ENCODE measurements at regions not wholly inside any gene's neighbourhood (a gene's known extent, or its start where the extent isn't known, plus 50 kb on each side); places are given as distances from the start of the nearest gene placed in this dataset.

DNA sequence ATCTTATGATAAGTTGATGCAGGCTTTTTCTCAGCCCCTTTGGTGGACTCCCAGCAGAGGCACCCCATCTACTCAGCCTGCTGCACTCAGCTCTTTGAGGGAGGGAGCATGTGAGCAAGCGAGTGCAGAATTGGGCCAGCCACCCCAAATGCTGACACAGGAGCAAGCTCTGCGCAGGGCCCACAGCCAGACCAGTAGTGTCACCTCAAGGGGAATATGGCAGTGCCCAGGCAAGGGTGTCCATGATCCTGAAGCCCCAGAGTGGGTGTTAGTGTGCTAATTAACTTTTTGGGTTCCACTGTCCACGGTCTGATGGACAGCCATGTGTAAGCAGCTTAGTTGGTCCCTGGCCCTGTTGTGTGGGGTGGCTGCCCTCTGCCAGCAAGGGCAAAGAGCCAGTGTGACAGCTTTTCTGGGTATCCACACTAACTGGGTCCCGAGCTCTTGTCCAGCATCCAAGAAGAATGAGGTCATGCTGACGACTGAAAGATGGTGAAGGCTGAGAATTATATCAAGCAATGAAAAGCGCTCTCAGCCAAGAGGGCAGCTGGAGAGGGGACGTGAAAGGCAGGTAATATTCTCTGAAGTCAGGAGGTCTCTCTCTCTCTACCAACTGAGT, 898.3 kb upstream of the PCDH9 start (continued):
- TF ChIP-seq, protein P1, sequence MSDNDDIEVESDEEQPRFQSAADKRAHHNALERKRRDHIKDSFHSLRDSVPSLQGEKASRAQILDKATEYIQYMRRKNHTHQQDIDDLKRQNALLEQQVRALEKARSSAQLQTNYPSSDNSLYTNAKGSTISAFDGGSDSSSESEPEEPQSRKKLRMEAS (IDR thresholded peaks at IDR 0.05): no peak
- TF ChIP-seq RBBP5 (IDR thresholded peaks at IDR 0.05; ENCODE audit: borderline replicate concordance, low read depth, low read length) (no peak), POLR2A (IDR thresholded peaks at IDR 0.05; ENCODE audit: control extremely low read depth in 1 of 2, low read depth in 2 of 2, low read length in 2 of 2) (no peak), JUND (IDR thresholded peaks at IDR 0.05; ENCODE audit: low read length) (no peak), RFX5 (IDR thresholded peaks at IDR 0.05; ENCODE audit: borderline replicate concordance, low read depth, low read length) (no peak)
- TF ChIP-seq, protein P2, sequence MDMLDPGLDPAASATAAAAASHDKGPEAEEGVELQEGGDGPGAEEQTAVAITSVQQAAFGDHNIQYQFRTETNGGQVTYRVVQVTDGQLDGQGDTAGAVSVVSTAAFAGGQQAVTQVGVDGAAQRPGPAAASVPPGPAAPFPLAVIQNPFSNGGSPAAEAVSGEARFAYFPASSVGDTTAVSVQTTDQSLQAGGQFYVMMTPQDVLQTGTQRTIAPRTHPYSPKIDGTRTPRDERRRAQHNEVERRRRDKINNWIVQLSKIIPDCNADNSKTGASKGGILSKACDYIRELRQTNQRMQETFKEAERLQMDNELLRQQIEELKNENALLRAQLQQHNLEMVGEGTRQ (IDR thresholded peaks at IDR 0.05; ENCODE audit: low read length): no peak
- TF ChIP-seq, protein P3, sequence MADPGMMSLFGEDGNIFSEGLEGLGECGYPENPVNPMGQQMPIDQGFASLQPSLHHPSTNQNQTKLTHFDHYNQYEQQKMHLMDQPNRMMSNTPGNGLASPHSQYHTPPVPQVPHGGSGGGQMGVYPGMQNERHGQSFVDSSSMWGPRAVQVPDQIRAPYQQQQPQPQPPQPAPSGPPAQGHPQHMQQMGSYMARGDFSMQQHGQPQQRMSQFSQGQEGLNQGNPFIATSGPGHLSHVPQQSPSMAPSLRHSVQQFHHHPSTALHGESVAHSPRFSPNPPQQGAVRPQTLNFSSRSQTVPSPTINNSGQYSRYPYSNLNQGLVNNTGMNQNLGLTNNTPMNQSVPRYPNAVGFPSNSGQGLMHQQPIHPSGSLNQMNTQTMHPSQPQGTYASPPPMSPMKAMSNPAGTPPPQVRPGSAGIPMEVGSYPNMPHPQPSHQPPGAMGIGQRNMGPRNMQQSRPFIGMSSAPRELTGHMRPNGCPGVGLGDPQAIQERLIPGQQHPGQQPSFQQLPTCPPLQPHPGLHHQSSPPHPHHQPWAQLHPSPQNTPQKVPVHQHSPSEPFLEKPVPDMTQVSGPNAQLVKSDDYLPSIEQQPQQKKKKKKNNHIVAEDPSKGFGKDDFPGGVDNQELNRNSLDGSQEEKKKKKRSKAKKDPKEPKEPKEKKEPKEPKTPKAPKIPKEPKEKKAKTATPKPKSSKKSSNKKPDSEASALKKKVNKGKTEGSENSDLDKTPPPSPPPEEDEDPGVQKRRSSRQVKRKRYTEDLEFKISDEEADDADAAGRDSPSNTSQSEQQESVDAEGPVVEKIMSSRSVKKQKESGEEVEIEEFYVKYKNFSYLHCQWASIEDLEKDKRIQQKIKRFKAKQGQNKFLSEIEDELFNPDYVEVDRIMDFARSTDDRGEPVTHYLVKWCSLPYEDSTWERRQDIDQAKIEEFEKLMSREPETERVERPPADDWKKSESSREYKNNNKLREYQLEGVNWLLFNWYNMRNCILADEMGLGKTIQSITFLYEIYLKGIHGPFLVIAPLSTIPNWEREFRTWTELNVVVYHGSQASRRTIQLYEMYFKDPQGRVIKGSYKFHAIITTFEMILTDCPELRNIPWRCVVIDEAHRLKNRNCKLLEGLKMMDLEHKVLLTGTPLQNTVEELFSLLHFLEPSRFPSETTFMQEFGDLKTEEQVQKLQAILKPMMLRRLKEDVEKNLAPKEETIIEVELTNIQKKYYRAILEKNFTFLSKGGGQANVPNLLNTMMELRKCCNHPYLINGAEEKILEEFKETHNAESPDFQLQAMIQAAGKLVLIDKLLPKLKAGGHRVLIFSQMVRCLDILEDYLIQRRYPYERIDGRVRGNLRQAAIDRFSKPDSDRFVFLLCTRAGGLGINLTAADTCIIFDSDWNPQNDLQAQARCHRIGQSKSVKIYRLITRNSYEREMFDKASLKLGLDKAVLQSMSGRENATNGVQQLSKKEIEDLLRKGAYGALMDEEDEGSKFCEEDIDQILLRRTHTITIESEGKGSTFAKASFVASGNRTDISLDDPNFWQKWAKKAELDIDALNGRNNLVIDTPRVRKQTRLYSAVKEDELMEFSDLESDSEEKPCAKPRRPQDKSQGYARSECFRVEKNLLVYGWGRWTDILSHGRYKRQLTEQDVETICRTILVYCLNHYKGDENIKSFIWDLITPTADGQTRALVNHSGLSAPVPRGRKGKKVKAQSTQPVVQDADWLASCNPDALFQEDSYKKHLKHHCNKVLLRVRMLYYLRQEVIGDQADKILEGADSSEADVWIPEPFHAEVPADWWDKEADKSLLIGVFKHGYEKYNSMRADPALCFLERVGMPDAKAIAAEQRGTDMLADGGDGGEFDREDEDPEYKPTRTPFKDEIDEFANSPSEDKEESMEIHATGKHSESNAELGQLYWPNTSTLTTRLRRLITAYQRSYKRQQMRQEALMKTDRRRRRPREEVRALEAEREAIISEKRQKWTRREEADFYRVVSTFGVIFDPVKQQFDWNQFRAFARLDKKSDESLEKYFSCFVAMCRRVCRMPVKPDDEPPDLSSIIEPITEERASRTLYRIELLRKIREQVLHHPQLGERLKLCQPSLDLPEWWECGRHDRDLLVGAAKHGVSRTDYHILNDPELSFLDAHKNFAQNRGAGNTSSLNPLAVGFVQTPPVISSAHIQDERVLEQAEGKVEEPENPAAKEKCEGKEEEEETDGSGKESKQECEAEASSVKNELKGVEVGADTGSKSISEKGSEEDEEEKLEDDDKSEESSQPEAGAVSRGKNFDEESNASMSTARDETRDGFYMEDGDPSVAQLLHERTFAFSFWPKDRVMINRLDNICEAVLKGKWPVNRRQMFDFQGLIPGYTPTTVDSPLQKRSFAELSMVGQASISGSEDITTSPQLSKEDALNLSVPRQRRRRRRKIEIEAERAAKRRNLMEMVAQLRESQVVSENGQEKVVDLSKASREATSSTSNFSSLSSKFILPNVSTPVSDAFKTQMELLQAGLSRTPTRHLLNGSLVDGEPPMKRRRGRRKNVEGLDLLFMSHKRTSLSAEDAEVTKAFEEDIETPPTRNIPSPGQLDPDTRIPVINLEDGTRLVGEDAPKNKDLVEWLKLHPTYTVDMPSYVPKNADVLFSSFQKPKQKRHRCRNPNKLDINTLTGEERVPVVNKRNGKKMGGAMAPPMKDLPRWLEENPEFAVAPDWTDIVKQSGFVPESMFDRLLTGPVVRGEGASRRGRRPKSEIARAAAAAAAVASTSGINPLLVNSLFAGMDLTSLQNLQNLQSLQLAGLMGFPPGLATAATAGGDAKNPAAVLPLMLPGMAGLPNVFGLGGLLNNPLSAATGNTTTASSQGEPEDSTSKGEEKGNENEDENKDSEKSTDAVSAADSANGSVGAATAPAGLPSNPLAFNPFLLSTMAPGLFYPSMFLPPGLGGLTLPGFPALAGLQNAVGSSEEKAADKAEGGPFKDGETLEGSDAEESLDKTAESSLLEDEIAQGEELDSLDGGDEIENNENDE (IDR thresholded peaks at IDR 0.05; ENCODE audit: insufficient replicate concordance, low read length): no peak

Data from H1 (cell line).